ENCODE measurements at regions not wholly inside any gene's neighbourhood (a gene's known extent, or its start where the extent isn't known, plus 50 kb on each side); places are given as distances from the start of the nearest gene placed in this dataset.
"Not testable (repeated sequence)": the region's sequence is repeated elsewhere in the genome, so short reads cannot be mapped to it uniquely, and the experiment has no call there.

DNA sequence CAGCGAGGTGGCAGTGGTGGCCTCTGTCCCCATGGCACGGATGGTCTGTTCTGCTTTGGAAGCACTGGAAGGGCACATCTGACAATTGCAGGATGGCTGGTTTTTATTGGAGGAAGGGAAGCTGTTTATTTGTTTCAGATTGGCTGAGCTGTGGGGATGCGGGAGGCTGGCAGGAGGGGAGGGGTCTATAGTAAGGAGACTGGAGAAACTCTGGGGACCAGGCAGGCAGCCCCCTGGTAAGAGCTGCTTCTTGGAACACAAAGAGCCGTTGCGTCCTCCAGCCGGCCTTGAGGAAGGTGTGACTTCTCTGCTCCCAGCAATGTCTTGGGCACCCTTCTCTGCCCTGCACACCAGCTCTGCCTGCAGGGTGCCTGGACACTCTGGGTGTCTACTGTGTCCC lies 85.1 kb upstream of the SPDYE9 start:
- H3K27ac ChIP-seq = not testable (repeated sequence)

DNA sequence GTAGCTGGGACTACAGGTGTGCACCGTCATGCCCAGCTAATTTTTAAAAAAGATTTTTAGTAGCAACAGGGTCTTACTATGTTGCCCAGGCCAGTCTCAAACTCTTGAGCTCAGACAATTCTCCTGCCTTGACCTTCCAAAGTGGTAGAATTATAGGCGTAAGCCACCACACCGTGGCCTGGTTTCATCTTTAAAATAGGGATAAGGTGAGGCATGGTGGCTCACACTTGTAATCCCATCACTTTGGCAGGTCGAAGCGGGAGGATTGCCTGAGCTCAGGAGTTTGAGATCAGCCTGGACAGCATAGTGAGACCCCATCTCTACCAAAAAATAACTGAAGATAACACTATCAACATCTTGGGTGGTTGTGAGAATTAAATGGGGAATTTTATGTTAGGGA lies 84.6 kb upstream of the SPDYE9 start:
- not testable (repeated sequence) for H3K27ac ChIP-seq

DNA sequence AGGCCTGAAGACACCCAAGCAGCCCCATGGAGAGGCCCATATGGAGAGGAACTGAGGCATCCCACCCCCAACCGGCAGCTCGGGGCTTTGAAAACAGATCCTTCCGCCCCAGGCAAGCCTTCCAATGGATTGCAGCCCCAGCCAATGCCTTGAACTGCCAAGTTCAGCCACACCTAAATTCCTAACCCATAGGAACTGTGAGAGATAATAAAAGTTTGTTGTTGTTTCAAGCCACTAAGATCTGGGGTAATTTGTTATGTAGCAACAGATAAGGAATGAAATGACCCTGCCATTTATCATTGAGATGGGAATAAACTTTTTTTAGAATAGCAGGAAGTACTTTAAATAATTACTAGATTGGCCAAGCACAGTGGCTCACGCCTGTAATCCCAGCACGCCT lies 80.3 kb upstream of the SPDYE9 start:
- H3K27ac ChIP-seq = not testable (repeated sequence)

DNA sequence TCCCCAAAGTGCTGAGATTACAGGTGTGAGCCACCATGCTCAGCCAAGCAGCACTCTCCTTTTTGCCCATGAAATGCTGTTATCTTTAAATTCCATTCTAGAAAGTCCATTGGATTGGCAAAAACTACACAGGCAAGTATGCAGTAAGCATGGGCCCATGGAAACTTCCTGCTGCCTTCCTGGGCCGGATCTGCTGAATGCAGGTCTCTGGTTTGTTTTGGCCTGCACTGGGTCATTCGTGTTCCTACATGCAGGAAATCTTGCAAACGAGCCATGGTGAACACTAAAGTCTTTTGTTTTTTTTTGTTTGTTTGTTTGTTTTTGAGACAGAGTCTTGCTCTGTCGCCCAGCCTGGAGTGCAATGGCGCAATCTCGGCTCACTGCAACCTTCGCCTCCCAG lies 76.8 kb upstream of the SPDYE9 start:
- not testable (repeated sequence) for H3K27ac ChIP-seq

DNA sequence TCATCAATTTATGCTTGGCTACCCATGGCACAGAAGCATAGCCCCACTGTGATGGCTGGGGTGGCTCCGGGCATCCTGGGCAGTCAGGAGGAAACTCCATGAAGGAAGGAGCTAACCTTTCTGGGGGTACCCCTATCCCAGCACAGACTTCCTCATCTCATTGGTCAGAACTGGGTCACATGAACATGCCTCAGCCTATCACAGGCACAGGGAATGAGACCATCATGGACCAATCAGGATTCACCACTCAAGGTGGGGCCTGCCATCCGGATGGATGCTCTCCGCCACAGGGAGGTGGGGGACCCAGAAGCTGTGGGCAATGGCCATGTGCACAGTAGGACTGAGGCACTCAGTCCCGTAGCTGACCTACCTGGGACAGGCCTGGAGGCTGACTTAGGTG lies 75.9 kb upstream of the SPDYE9 start:
- not testable (repeated sequence) for H3K27ac ChIP-seq

DNA sequence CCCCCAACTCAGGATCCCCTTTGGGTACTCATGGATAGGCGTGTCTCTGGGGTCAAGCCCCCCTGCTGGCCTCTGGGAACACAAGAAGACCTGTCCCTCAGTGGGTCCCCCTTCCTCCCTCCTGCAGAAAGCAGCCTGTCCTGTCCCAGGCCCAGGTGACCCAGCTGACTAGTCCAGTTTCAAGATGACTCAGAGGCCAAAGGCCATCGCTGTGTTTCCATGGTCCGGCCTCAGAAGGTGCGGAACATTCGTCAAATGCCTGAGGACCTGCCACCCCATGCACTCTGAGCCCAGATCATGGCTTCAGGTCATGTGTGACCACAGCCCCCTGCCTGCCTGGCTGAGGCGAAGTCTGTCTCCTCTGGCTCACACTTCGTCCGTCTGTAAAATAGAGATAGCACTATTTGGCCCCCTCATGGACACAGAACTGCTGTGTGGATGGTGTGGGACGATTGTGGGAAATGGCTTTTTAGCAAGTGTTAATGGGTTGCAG lies 71.4 kb upstream of the SPDYE9 start:
- not testable (repeated sequence) for H3K27ac ChIP-seq

DNA sequence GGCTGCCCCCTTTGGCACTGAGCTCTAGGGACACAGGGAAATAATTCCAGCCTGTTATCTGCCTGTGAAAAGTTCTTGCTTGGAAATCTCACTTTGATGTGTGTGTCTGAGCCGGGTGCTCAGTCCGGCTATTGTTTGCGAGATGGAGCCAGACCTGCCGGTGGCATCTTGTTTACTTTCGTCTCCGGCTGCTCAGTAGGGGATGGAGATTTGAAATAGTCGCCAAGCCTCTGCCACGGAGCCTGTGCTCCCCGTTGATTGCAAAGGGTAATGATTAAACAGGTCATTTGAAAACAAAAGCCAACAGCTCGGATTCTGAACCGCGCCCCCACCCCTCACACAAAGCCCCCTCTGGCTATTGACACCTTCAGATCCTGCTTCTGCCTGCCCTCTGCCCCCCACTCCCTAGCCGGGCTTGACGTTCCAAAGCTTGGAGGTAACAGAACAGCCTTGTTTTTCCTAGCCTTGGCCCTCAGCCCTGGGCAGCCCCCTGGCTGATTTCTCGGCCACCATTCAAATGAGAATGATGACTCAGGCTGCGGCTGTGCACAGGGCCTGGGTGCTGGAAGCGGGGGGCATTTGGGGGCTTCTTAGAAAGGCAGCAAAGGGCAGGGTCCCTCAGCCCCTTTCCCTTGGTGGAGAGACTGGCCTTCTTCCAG lies 70.8 kb upstream of the SPDYE9 start:
- H3K27ac ChIP-seq = not testable (repeated sequence)

DNA sequence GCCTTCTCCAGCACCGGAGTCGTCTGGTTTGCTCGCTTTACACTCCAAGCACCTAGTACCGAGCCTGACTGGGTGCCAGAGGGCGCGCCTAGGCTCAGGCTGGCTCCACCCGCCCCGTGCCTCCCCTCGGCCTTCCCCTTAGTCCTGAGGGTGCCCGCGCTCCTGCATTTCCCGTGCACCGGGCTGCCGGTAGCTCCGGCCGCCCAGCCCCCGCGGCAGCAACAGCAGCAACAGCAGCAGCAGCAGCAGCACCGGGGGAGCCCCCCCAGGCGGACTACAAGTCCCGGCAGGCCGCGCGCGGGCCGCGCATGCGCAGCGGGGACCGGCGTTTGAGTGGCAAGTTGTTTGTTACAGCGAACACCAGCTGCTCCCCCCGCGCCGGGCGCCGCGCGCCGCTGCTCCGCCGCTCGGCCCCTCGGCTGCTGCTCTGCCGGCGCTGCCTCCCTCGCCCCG lies 68.8 kb upstream of the SPDYE9 start:
- H3K27ac ChIP-seq = peak overlapping the region; percentile 37; the same call in 1 of the 2 replicates

DNA sequence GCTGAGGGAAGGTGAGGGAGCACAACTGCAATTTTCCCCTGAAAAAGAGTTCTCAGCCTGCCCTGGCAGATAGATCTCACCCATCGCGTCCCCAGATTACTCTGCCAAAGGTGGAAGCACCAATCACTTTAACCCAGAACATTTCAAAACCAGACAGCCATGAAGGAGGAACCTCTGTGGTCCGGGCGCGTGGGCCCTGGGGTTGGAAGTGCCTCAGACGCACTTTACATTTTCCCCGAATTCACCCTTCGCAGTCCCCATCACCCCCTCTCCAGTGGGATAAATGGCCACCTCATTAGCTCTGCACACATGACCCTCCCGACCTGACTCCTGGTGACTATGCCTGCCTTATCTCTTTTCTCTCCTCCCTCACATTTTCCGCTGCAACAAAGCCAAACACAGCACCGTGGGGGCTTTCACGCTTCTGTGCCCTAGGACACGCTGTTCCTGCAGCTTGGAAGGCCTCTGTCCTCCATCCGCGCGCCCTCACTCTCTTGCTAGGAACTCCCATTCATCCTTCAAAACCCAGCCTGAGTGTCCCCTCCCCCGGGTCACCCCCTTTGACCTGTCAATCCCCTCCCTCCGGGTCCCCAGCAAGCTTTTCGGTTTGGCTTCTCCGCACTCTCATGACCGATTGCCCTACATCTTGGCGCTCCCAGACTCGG lies 68.2 kb upstream of the SPDYE9 start:
- peak overlapping the region; percentile 37; the same call in 1 of the 2 replicates for H3K27ac ChIP-seq

DNA sequence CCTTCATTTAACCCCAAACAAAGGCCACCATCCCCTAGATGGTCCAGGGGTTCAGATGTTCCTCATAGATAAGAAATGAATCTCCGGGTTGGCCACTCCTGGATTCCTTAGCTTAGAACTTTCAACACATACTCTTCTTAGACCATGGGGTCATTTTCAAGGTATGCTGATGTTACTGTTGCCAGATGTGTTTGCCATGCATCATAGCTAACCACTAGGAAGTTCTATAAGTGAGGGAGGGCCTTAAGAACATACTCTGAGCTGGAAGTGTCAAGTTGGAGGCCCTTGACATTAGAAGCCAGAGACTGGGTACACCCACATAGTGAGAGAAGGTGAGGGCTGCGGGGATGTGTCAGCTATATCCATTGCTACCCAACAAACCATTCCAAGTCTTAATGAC lies 62.7 kb upstream of the SPDYE9 start:
- H3K27ac ChIP-seq = not testable (repeated sequence)

DNA sequence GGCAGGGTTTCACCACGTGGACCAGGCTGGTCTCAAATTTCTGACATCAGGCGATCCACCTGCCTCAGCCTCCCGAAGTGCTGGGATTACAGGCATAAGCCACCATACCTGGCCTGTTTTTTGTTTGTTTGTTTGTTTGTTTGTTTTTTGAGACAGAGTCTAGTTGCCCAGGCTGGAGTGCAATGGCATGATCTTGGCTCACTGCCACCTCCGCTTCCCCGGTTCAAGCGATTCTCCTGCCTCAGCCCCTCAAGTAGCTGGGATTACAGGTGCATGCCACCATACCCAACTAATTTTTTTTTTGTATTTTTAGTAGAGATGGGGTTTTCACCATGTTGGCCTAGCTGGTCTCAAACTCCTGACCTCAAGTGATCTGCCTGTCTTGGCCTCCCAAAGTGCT lies 61.8 kb upstream of the SPDYE9 start:
- H3K27ac ChIP-seq = not testable (repeated sequence)

DNA sequence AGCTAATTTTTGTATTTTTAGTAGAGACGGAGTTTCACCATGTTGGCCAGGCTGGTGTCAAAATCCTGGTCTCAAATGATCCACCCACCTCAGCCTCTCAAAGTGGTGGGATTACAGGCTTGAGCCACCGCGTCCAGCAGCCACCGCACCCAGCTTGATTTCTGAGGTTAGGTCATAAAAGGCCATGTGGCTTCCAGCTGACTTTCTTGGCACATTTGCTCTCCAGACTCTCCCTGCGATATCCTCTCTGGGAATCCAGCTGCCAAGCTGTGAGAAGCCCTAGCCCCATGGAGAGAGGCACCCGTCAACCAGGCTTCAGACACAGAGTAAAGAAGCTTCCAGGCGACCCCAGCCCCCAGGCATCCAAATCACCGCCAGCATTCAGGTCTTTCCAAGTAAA lies 58.2 kb upstream of the SPDYE9 start:
- H3K27ac ChIP-seq = not testable (repeated sequence)

DNA sequence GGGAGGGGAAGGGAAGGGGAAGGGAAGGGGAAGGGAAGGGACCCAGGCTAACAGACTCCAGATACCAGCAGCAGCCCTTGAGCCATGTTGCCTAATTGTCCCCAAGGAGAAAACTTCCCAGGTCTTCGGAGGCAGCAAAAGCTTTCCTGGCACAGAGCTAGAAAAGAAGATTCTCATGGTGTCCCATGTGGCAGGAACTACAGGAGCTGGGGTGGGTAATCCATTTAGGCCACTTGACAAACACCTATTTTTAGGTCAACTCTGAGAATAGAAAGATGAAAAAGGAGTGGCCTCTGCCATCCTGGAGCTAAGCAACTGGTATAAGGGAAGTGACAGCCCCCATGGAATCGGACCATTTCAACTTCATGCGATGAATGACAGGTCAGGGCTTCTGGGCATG lies 52.1 kb upstream of the SPDYE9 start:
- H3K27ac ChIP-seq = not testable (repeated sequence)

All from C4-2B (cell line).